Stomach smooth muscle (tissue), 2 donors: ENCODE measurements at regions not wholly inside any gene's neighbourhood (a gene's known extent, or its start where the extent isn't known, plus 50 kb on each side); places are given as distances from the start of the nearest gene placed in this dataset.

Experiments
- H3K27ac ChIP-seq: one replicate; pipeline ENCODE4 v1.7.0; 2013; ENCODE audit warnings: mild to moderate bottlenecking, low read length, inconsistent platforms
- H3K27me3 ChIP-seq, 2 donors: one replicate each; pipeline ENCODE4 v1.7.0; 2013; ENCODE audit warnings: low read length in 2 of 2; ENCODE audit not compliant: insufficient read depth in 2 of 2, control insufficient read depth in 1 of 2
- H3K36me3 ChIP-seq, 2 donors: one replicate each; pipeline ENCODE4 v1.7.0; 2013; ENCODE audit warnings: low read length in 2 of 2; ENCODE audit not compliant: control insufficient read depth in 2 of 2, insufficient read depth in 2 of 2
- H3K4me1 ChIP-seq: one replicate; pipeline ENCODE4 v1.7.0; 2013; ENCODE audit warnings: low read length; ENCODE audit not compliant: control insufficient read depth, insufficient read depth
- H3K4me3 ChIP-seq, 2 donors: one replicate each; pipeline ENCODE4 v1.7.0; 2013; ENCODE audit warnings: low read length in 2 of 2
- H3K9ac ChIP-seq, 2 donors: one replicate each; pipeline ENCODE4 v1.7.0; 2013; ENCODE audit warnings: low read length in 2 of 2, mild to moderate bottlenecking in 1 of 2
- H3K9me3 ChIP-seq, 2 donors: one replicate each; pipeline ENCODE4 v1.7.0; 2013; ENCODE audit warnings: low read length in 2 of 2; ENCODE audit not compliant: control insufficient read depth in 2 of 2
- donor health status: healthy.
- donor health status: Pancreatic carcinoma.

GRCh38 chr5:138665261-138665660 is 88.0 kb upstream of the CTNNA1 start:
- H3K9ac ChIP-seq, result no peak overlapping the region
- H3K36me3 ChIP-seq, result no peaks in the 10 kb centered on the region
- no peaks in the 10 kb centered on the region for H3K4me1 ChIP-seq
- H3K27ac ChIP-seq, result no peak overlapping the region
- H3K4me3 ChIP-seq, result no peak overlapping the region
- H3K9me3 ChIP-seq, result no peaks in the 10 kb centered on the region
- H3K27me3 ChIP-seq, result peaks cover 0 to 3% of the 10 kb centered on the region in 2 donors

DNA sequence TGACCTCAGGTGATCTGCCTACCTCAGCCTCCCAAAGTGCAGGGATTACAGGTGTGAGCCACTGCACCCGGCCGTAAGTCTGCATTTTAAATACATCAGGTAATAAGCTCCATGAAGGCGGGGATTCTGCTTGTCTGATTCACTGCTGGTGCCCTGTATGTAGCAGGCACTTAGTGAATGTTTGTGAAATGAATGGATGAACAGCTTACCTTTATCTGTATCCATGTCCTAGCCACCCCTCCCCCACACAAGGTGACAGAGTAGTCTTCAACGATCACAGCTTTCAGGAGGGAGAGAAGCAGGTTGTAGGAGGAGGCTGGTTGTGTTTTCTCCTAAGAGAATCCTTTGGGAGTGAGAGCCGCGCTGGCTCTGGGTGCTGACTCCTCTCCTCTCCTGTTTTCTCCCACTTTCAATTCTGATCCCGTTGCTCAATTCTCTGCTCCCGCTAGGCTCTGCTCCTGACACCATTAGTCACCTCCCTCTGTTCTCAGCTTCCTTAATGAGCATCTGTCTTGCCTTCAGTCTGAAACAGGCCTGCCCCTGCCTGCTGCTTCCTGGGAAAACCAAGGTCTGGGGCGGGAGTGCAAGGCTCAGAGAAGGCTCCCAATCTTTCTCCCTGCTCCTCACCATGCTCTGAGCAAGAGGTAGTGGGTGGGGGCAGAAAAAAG is 88.8 kb upstream of the CTNNA1 start:
- Histone ChIP-seq H3K4me3 (no peak overlapping the region), H3K36me3 (no peaks in the 10 kb centered on the region), H3K27me3 (peaks cover 0 to 3% of the 10 kb centered on the region in 2 donors), H3K4me1 (no peaks in the 10 kb centered on the region), H3K9me3 (no peaks in the 10 kb centered on the region), H3K9ac (no peak overlapping the region), H3K27ac (no peak overlapping the region)

- no peak overlapping the region for H3K4me3 ChIP-seq
- H3K4me1 ChIP-seq, result no peaks in the 10 kb centered on the region
- H3K9ac ChIP-seq, result no peak overlapping the region
- no peaks in the 10 kb centered on the region for H3K36me3 ChIP-seq
- H3K9me3 ChIP-seq, result no peaks in the 10 kb centered on the region
- H3K27me3 ChIP-seq, result peaks cover 0 to 3% of the 10 kb centered on the region in 2 donors
- H3K27ac ChIP-seq, result no peak overlapping the region
Measured at GRCh38 chr5:138663561-138663960, 88.4 kb upstream of the HSPA9 start.

DNA sequence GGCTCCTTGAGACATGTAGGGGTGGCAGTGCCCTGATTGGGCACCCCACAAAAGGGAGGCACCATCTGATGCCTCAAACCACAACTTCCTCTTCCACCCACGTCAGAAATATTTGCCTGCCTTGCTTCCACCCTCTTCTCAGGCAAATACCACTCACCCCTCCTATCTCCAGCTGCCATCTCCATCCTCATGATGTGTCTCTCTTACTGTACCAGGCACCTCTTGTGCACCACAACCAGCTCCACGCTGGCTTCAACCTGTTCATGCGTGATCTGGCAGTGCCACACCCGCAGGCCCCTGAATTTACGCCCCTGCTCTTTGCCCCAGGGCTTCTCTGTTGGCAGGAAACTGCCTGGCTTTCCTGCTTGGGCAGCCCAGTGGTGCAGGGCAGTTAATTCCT is 87.8 kb upstream of the HSPA9 start:
- peaks cover 0 to 3% of the 10 kb centered on the region in 2 donors for H3K27me3 ChIP-seq
- no peaks in the 10 kb centered on the region for H3K36me3 ChIP-seq

GRCh38 chr5:138662599-138662998 is 87.4 kb upstream of the HSPA9 start:
- no peaks in the 10 kb centered on the region for H3K4me1 ChIP-seq
- peaks cover 0 to 3% of the 10 kb centered on the region in 2 donors for H3K27me3 ChIP-seq

More for the DNA sequence above, 87.8 kb upstream of the HSPA9 start:
- Histone ChIP-seq H3K27ac (no peak overlapping the region), H3K9ac (no peak overlapping the region), H3K4me3 (no peak overlapping the region), H3K9me3 (no peaks in the 10 kb centered on the region), H3K4me1 (no peaks in the 10 kb centered on the region)

GRCh38 chr5:138661991-138662434 is 86.8 kb upstream of the HSPA9 start:
- Histone ChIP-seq H3K9me3 (no peaks in the 10 kb centered on the region), H3K4me3 (no peak overlapping the region), H3K27me3 (peaks cover 0 to 3% of the 10 kb centered on the region in 2 donors), H3K4me1 (no peaks in the 10 kb centered on the region), H3K27ac (no peak overlapping the region), H3K9ac (no peak overlapping the region), H3K36me3 (no peaks in the 10 kb centered on the region)

More at GRCh38 chr5:138662599-138662998, 87.4 kb upstream of the HSPA9 start:
- no peak overlapping the region for H3K9ac ChIP-seq
- no peak overlapping the region for H3K27ac ChIP-seq
- H3K36me3 ChIP-seq, result no peaks in the 10 kb centered on the region
- H3K9me3 ChIP-seq, result no peaks in the 10 kb centered on the region
- no peak overlapping the region for H3K4me3 ChIP-seq

GRCh38 chr5:138661291-138661960 is 86.2 kb upstream of the HSPA9 start:
- no peak overlapping the region for H3K27ac ChIP-seq
- H3K9me3 ChIP-seq, result no peaks in the 10 kb centered on the region
- H3K4me1 ChIP-seq, result no peaks in the 10 kb centered on the region
- no peaks in the 10 kb centered on the region for H3K36me3 ChIP-seq
- no peak overlapping the region for H3K4me3 ChIP-seq
- H3K27me3 ChIP-seq, result no peaks in the 10 kb centered on the region
- no peak overlapping the region for H3K9ac ChIP-seq

DNA sequence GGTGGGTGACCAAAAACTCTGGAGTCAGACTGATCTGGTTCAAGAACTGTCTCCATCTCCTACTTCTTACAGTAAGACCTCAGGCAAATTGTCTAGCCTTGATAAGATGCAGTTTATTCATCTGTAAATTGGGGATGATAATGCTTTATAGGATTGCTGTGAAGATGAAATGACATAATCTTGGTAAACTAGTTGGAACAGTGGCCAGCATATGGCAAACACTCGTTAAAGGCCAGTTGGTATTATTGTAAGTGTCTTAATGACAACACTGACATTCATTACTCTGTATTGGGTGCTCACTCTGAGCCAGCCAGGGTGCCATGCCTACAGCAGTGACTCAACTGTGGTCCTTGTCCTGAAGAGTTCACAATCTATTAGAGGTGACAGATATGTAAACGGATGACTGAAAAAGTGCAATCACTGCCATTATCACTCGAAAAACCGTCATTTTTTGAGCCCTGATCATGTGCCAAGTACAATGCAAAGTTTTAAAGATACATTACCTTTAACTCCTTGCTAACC is 84.9 kb upstream of the HSPA9 start:
- Histone ChIP-seq H3K9ac (no peak overlapping the region), H3K27ac (no peak overlapping the region), H3K9me3 (no peaks in the 10 kb centered on the region), H3K36me3 (no peaks in the 10 kb centered on the region), H3K27me3 (no peaks in the 10 kb centered on the region), H3K4me1 (no peaks in the 10 kb centered on the region), H3K4me3 (no peak overlapping the region)

DNA sequence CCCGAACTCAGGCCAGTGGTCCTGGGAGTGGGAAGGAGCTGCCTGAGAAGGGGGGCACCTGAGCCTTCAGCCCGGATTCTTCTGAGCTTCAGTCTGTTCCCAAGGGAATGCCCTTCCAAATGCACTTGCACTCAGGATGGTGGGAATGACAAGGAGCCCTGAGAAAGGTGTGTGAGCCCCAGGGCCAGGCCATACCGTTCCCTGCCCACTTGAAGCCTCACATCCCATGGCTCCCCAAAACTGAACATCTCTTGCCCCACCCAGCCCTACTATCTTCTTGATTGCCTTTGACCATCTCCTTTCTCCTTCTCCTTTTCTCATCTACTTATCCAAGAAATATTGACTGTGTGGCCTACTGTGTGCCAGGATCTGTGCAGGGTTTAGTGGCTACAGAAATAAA is 84.4 kb upstream of the HSPA9 start:
- H3K27ac ChIP-seq, result no peak overlapping the region
- no peaks in the 10 kb centered on the region for H3K4me1 ChIP-seq
- no peaks in the 10 kb centered on the region for H3K27me3 ChIP-seq
- no peak overlapping the region for H3K4me3 ChIP-seq
- no peaks in the 10 kb centered on the region for H3K36me3 ChIP-seq
- H3K9me3 ChIP-seq, result no peaks in the 10 kb centered on the region
- H3K9ac ChIP-seq, result no peak overlapping the region

DNA sequence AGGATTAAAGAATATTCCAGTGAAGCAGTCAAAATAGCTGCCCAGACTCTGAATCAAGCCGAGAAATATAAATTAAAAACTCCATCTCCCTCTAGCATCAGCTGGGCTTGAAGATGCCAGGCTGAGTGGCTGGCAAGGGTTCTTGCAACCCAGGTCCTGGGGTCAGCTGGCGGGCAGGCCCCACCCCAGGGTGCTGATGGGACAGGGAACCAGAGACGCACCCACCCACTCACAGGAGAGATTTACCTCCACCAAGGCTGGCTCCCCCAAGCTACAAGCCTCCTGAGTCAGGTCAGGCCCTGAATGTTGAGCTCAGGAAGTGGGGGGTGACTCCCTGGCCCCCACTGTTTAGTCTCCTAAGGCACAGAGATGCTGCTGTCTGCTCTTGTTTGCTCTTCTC is 83.9 kb upstream of the HSPA9 start:
- Histone ChIP-seq H3K4me1 (no peaks in the 10 kb centered on the region), H3K4me3 (no peak overlapping the region), H3K9me3 (no peaks in the 10 kb centered on the region), H3K36me3 (no peaks in the 10 kb centered on the region), H3K27ac (no peak overlapping the region), H3K9ac (no peak overlapping the region), H3K27me3 (no peaks in the 10 kb centered on the region)

- Histone ChIP-seq H3K9ac (no peak overlapping the region), H3K4me3 (no peak overlapping the region), H3K9me3 (no peaks in the 10 kb centered on the region), H3K36me3 (no peaks in the 10 kb centered on the region), H3K4me1 (no peaks in the 10 kb centered on the region), H3K27me3 (no peaks in the 10 kb centered on the region), H3K27ac (no peak overlapping the region)
Measured at GRCh38 chr5:138658676-138659075, 83.5 kb upstream of the HSPA9 start.
